Limb (tissue), 2 donors: ENCODE measurements at regions not wholly inside any gene's neighbourhood (a gene's known extent, or its start where the extent isn't known, plus 50 kb on each side); places are given as distances from the start of the nearest gene placed in this dataset.

ENCODE experiments used
- DNase-seq, 2 donors: peaks; one replicate each; pipeline ENCODE4 v3.0.0-alpha.2; 2016; ENCODE audit errors: extremely low spot score in 2 of 2

GRCh38 chr1:164261691-164262240, 297.2 kb upstream of the PBX1 start:
- DNase-seq: no peak

DNA sequence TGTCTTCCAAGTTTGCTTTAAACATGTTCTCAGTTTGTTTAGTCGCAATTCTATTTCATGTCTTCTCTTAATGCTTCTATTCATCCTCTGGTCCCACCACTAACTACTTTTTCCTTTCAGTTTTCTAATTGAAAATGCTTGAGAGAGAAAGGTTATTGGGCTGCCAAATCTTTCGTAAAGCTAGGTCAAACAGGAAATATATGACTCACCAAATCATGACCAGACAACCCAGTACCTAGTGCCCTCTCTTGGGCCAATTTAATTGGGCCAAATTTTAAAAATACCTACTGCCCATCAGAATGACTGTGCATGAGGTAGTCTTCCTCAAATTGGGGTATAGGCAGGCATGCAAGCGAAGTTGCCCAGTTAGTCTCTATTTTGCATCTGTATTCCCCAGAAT, 295.4 kb upstream of the PBX1 start:
- no peak for DNase-seq

DNA sequence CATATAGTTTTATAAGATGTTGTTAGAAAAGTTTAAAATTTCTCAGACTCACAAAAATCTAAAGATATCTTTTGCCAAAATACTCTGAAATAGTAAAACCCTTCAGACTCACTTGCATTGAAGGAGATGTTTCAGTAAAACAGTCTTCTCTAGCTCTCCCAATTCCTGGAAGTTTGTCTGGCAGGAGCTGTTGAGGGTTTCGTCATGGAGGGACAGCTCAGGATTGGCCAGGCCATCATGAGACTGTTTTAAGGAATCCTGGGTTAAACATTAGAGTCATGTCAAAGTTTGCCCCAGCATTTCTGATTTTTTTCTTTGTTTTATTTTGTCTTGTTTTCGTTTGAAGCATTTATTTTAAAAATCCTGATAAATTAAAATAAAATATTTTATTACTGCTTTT, 293.8 kb upstream of the PBX1 start:
- no peak for DNase-seq

- no peak for DNase-seq
These were observed 286.8 kb upstream of the PBX1 start for GRCh38 chr1:164272156-164272555.

- DNase-seq: peak in 1 of 2 donors; percentile 28
These were observed 262.8 kb upstream of the PBX1 start for GRCh38 chr1:164296172-164296571.

GRCh38 chr1:164308101-164308500, 250.9 kb upstream of the PBX1 start:
- DNase-seq: no peak

DNA sequence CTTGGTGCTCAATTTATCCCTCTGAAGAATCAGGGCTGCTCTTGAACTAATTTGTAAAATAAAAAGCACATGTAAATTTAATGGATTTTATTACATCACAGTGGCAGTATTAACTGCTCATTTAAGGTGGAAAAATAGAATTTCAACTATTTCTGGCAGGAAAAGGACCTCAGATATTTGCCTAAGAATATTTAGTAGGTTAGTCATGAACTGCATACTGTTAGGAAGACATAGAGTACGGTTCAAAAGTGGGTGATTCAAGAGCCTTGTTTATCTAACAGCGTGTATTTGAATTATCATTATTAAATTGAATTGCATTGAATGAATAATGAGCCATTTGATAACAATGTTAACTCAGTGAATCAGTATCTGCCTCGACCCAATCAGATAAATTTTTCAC, 248.8 kb upstream of the PBX1 start:
- no peak for DNase-seq

DNA sequence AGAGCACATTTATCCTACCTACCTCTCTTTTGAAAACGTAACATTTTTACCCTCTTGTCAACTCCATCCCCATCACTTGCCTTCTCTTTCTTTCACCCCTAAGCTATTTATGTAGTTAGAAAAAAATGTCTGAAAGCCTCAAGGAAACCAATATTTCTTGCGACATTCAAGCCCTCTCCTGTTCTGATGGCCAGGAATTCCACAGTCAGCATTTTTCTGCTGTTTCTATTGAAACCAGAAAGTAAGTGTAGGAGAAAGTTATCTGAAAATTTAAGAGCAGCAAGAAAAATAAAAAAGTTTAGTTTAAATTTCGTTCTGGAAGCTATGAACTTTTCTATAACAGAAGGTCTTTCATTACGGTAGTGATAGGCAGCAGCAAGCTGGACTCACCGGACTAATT, 247.6 kb upstream of the PBX1 start:
- no peak for DNase-seq

DNA sequence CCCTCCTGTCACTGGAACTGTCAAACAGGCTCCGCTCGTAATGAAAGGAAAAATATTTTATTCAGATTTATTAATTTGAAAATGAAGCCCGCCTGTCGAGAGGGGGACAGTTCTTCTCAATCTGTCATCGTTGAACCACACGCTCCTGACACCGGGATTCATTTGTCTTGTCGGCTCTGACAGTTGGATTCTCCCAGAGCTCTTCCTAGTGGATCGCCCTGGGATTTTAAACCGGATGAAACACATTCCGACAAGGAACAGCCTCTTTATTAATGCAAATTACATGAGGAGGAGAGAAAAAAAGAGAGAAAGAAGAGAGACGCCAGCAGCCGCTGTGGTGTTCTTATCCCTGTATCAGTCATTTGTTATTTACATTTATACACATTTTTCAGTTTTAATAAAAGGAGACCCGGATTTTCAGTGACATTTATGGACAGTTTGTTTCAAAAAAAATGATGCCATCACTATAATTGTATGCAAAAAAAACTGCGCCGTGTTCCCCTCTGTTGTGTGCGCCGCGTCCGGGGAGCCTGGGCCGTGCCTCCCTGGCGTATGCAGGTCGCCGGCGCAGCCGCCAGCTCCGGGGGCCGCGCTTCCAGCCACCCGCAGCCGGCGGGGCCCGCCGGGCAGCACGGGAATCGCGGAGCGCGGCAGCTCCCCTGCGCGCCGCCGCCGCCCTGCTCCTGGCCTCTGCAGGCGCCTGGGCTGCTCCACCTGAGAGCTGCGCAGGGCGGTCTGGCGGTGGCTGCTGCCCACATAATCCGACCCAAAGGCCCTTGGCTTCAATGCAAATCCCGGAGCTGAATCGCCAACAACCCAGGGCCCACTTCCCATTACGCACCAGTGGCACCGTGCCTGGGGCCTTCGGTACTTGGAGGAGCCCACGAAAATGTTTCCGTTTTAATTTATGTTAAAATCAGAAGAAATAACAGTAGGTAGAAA, 237.9 kb upstream of the PBX1 start:
- peak in 1 of 2 donors; percentile 61 for DNase-seq

DNA sequence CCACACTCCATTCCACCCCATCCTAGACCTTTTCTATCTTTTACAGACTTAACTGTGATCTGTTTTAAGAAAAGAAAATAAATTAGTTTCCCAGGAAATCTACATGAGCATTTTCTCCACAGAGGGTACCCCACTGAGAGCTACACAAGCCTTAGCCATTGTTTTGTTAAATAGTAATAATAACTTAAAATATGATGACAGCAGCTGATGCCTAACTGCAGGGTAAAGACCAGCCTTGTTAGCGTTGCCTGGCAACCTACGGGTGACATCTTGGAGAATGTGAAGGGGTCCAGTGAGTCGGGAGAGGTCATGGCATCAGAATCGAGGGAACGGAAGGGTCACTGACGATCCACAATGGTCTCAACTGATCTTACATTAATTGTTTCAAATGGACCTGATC, 233.2 kb upstream of the PBX1 start:
- DNase-seq: no peak

- DNase-seq: no peak
These were observed 225.6 kb upstream of the PBX1 start for GRCh38 chr1:164333387-164333786.

DNA sequence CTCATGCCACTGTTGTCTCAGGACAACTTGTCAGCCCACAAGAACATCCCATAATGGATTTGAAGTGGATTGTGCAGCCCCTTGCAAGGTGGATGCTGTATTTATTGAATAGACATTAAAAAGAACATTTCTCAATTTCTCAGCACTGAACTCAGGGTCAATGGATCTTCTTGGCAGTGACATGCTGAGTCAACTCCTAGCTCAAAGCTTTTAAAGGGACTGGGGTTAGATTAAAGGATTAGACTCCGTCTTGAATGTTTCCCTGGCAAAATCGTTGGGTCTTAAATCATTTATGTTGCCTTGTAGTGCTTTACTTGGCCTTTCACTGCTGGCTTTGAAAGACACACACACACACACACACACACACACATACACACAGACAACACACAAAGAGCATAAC, 221.6 kb upstream of the PBX1 start:
- DNase-seq: no peak

DNA sequence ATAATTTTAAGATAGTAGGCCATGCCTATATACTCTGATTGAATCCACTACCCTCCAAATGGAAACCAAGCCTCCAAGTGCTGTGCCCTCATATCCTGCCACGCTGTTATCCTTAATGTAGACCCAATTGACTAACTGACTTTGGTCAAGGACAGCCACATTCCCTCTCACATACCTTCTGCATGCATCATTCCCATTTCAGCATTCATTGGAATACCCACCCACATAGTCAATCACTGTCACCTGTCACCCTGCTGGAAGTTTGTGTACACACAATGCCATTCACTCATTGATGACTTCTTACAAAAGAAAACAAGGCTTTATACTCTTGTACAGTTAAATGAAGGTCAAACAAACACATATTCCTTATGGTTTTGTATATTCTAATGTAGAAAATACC, 221.1 kb upstream of the PBX1 start:
- no peak for DNase-seq

DNA sequence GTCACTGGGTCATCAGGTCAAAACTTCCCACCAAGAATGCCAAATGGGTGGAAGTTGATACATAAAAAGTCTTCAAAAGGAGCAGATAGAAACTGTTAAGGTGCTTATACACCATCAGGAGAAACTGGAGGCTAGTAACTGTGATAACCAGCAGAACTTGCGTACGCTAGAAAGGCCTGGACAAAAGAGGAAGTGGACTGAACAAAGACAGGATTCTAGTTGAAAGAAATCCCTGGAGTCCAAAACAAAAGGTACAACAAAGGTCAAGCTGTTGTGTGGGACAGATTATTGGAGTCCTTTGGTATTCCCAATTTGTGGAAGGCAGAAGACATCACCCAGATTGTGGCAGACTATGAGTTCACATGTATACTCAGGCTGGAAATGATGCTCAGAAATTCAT, 215.8 kb upstream of the PBX1 start:
- no peak for DNase-seq

DNA sequence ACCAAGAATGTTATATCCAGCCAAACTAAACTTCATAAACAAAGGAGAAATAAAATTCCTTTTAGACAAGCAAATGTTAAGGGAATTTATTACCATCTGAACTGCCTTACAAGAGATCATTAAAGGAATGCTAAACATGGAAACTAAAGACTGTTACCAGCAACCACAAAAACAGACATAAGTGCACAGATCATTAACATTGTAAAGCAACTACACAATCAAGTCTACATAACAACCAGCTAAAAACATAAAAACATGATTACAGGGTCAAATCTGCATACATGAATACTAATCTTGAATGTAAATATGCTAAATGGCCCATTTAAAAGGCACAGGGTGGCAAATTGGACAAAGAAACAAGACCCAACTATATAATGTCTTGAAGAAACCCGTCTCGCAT, 211.0 kb upstream of the PBX1 start:
- no peak for DNase-seq

- DNase-seq: no peak
These were observed 202.5 kb upstream of the PBX1 start for GRCh38 chr1:164356511-164356910.

- no peak for DNase-seq
These were observed 198.7 kb upstream of the PBX1 start for GRCh38 chr1:164360265-164360664.

- DNase-seq: no peak
These were observed 197.1 kb upstream of the PBX1 start for GRCh38 chr1:164361927-164362326.

DNA sequence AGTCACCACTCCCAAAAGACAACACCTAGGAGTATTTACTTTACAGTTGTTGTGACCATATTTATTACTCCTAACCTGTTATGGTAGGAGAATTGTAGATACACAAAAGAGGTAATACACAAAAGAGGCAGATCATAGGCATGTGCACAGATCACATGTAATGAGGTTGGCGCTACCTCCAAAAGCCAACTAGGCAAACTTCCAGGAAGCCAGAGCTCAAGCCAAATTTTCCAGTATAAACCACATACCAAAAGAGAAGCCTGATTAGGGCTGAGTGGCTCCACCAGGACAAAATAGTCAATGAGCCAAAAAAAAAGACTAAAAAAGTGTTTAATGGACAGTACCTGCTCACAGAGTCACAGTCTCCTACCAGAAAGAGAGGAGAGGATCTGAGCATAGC, 195.0 kb upstream of the PBX1 start:
- DNase-seq: no peak

DNA sequence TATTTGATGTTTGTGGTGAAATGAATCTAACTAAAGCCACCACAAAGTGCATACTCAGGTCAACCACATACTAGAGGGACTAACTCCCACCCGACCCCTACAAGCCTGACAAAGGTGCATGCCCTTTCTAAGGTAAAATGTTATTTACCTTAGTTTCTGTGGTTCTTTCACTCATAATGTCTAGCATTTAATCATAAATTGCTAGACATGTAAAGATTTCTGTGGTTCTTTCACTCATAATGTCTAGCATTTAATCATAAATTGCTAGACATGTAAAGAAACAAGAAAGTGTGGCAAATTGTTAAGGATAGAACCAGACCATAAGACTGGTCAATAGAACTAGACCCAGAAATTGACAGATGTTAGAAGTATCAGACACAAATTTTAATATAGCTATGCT, 193.0 kb upstream of the PBX1 start:
- no peak for DNase-seq

- no peak for DNase-seq
These were observed 189.2 kb upstream of the PBX1 start for GRCh38 chr1:164369698-164370365.

- DNase-seq: peak in 1 of 2 donors; percentile 3
These were observed 178.1 kb upstream of the PBX1 start for GRCh38 chr1:164380893-164381292.

DNA sequence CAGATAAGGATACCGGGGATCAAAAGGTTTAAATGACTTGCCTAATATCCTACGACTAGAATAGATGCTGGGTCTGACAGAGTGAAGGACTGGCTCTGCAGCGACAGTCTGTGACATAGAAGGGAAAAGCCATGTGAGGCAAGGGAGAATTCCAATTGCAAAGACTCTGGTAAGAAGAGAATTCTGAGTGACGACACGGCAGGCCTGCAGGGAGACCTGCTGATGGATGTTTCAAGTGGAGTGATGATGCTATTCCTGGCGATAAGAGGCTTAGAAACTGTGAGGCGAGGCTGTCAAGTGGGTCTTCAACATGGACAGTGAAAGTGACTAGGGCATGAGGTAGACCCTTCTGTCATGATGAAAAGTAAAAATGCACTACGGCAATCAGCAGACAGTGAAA, 176.6 kb upstream of the PBX1 start:
- no peak for DNase-seq
